Sciatic nerve (tissue), 2 donors: ENCODE measurements at regions not wholly inside any gene's neighbourhood (a gene's known extent, or its start where the extent isn't known, plus 50 kb on each side); places are given as distances from the start of the nearest gene placed in this dataset.
A peak's percentile ranks its signal among the peaks of the same experiment; 100 is the strongest.

Experiments
- ATAC-seq: fragments of 200-7000 bp; cut with Tn5 transposase; one replicate; pipeline ENCODE4 v1.9.1; 2020; ENCODE audit warnings: mild to moderate bottlenecking, moderate library complexity
- DNase-seq: peaks from one replicate; pipeline ENCODE4 v3.0.0-alpha.2; 2020; ENCODE audit warnings: low spot score
- intact Hi-C: fragments of 100-400 bp; cut with DNase I; formaldehyde crosslinking; loops from one replicate; pipeline ENCODE4 v1.14.2; 2022
- donor health status: DM: no; HTN: no; CAD: no.
- donor health status: DM: no; HTN: no; CAD: no.

DNA sequence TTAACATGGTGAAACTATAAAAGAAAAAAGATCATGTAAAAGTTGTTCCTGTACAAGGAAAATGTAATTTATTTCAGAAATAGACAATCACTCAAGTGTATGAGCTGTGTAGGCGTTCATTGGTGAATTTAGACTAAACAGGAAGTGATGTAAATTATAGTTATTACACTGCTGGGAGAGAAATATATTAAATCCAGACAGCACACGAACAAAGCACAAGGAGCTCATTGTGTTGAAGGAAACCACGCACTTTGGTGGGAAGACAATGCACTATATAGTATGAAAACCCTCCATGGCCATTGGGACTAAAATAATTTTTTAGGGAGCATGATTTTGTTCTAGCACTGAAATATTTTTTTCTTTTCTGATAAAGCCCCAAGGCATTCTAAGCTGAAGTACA lies 450.5 kb downstream of the KLF12 start:
- no peak for DNase-seq
- ATAC-seq: peak; percentile 58
- intact Hi-C loops: no loop called here

DNA sequence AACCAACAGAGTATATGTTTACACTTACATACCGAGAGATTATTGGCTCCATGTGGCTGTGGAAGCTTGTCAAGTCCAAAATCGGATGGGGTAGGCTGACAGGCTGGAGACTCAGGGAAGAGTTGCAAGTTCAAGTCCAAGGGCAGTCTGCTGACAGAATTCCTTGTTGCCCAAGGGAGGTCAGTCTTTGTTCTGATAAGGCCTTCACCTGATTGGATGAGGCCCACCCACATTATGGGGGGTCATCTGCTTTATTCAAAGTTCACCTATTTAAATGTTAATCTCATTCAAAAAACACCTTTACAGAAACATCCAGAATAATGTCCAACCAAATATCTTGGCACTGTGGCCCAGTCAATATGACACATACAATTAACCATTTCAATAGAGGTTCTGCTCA lies 452.4 kb downstream of the KLF12 start:
- intact Hi-C loops: no loop called here
- no peak for ATAC-seq

DNA sequence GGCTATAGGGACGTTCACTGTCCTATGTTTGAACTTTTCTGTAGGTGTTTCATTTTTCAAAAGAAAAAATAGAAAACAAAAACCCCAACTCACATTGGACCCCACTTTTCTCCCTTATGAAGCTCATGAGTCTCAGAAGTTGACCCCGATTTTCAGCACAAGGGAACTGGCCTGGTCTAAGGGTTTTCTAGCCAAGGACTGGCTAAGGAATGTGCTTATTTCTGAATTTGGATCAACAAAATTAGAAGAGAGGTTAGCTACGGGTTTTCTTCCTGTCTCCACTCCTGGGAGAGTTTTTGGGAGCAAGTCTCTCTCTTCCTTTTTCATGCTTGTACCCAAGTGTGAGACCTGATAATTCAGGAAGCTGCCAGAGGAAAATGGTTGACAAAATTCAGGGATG lies 453.2 kb downstream of the KLF12 start:
- intact Hi-C loops: no loop called here
- peak; percentile 51 for ATAC-seq
- DNase-seq: no peak

More for the DNA sequence above, 452.4 kb downstream of the KLF12 start:
- DNase-seq: no peak

DNA sequence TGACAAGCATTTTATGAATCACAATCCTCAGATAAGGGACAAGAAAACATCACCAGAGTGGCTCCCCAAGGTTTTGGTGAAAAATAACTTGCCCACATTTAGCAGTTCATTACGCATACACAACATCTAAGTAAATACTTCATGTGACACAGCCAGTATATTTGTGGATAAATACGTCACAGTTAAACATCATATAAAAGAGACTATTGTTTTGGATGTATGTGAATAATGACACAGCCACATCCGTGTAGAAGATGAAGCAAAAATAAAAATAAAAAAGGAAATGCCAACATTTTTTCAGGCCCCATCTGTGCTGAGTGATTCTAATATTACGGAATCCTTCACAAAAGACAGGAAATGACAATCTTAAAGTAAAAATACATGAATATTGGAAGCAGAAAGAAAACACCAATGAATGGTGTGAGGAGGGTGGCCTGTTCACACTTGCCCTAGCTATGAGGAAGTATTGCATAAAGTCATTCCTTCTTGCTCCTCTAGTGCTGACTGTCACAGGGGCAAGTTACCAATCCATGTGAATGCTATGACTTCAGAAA lies 457.1 kb downstream of the KLF12 start:
- DNase-seq (no peak), ATAC-seq (peak; percentile 46)
- intact Hi-C loops: no loop called here

DNA sequence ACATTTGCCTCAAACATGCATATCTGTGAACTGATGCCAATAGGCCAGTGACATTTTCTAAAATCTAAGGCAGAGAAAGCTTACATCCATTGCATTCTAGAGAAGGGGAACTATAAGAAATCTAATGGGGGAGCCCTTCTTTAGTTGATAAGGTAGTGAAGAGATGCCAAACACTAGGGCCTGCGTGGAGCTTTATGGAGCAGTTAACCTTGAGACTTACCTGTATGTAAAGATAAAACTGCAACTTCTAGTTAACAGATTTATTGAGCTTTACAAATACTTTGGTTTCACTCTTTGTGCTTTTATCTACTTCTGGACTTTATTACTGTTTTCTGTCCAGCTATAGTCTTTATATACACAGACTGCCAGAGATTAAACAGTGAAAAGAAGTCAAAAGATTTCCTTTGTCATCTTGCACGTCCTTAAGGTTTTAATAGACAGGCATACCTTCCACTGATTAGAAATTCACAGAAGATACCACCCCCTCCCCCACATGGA lies 457.6 kb downstream of the KLF12 start:
- intact Hi-C loops: no loop called here
- ATAC-seq (no peak), DNase-seq (no peak)

DNA sequence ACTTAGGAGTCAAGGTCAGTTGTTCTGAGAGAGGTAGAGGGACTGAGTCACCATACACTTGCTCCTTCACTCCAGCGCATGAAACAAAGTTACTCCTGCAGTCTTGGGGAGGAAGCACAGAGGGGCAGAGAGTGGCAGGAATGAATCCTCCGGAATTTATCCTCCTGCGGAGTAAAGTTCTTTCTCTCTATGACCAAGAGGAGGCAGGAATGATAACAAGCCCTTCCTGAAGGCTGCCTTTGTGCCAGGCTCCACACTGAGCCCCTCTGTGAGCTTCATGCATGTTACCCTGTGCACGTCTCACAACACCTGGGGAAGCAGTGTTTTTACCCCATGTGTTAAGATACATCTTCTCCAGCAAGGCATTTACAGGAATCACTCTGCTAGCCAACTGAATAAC lies 458.4 kb downstream of the KLF12 start:
- intact Hi-C loops: no loop called here
- ATAC-seq: no peak
- no peak for DNase-seq

DNA sequence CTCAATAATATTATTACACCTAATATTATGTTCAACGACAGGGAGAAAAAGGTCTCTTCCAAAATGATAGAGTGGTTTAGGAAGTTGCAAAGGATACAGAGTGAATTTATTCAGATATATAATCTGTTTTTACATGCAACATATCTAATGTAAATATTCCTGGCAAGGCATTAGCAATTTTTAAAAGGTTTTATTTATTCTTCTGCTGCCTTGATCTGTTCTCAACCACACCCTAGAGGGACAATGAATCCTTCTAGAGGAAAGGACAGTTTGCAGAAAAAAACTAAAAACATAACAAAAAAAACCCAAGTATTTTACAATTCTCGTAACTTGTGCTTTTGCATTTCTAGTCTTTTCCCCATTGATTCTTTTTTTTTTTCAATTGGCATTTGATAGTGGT lies 459.6 kb downstream of the KLF12 start:
- intact Hi-C loops: no loop called here
- no peak for ATAC-seq

DNA sequence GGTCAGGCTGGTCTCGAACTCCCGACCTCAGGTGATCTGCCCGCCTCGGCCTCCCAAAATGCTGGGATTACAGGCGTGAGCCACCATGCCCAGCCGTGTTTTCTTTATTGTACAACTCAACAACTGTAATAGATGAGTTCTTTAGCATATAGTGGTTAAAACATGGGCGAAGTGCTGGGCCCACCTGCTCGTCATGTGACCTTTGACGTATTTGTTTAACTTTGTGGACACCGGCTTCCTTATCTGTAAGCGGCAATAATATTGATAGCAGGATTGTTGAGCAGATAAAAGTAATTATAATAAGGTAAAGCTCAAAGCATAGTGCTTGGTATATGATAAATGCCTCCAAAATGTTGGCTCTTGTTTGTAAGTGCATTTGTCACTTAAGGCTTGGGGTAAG lies 460.3 kb downstream of the KLF12 start:
- intact Hi-C loops: no loop called here
- DNase-seq: no peak

More for the DNA sequence above, 459.6 kb downstream of the KLF12 start:
- no peak for DNase-seq

DNA sequence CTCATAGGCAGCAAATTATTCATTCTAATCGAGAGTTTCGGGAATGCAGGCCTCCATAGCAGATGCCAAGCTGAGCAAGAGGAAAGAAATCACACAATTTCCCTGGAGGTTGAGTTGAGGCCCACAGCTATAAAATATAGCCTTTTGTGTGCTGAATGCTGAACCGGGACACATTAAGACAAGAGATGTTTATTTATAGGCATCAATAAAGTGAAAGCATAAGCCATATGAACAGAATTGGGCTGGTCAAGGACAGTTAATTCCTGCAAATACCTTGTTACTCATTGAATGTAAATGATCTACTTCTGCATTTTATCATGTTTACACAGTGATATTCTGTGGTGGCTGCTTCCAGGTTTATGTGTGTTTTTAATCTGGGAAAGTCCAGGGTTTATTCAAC lies 461.7 kb downstream of the KLF12 start:
- intact Hi-C loops: no loop called here
- no peak for ATAC-seq
- no peak for DNase-seq

More for the DNA sequence above, 460.3 kb downstream of the KLF12 start:
- ATAC-seq: no peak

DNA sequence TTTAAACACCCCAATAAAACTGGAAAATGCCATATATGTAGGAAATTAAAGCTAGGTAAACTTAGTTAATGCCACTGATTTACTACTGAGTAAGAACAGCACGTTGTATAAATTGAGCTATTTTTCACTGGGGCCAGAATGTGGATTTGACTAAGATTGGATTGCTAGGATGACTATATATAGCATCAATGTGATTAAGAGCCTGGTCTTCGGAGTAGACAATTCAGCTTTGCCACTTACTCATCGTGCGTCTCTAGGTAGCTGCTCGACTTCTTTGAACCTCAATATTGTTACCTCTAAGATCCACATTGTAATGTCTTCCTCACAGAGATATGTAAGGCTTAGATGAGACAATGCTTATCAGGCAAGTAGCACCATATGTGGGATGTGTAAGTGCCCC lies 462.5 kb downstream of the KLF12 start:
- intact Hi-C loops: no loop called here
- no peak for DNase-seq
- no peak for ATAC-seq

DNA sequence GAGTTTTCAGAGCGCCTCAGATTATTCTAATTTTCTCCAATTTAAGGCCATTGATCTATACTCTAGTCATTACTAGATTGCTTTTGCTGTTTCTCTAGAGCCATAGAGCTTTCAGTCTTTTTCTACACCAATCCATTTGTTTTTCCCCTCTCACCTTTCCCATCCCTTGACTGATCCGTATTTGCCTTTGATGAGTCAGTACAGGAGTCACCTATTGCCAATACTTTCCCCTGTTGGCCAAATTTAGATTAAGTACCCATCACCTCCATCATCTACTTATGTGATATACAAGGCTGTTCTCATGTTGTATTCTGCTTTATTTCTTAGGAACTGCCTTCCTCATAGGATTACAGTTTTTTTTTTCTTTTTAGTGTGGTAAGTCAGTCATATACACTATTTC lies 463.2 kb downstream of the KLF12 start:
- intact Hi-C loops: no loop called here
- ATAC-seq (no peak), DNase-seq (no peak)

DNA sequence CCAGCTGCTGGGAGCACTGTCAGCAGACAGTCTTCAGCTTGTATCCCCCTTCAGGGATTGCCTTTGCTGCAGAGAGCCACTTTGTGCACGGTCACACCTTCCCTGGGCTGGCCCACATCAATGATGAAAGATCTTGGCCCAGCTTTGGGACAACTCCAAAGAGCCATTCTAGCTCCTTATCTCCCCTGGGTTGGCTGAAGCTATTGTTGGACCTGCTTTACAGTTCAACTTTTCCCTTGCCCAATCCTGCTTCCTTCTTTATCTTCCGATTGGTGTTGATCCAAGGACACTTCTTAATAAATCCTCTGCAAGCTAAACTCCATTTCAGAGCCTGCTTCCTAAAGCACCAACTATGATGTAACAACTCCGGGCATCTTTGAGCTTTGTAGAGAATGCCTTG lies 466.4 kb downstream of the KLF12 start:
- ATAC-seq (no peak), DNase-seq (no peak)
- intact Hi-C loops: no loop called here

DNA sequence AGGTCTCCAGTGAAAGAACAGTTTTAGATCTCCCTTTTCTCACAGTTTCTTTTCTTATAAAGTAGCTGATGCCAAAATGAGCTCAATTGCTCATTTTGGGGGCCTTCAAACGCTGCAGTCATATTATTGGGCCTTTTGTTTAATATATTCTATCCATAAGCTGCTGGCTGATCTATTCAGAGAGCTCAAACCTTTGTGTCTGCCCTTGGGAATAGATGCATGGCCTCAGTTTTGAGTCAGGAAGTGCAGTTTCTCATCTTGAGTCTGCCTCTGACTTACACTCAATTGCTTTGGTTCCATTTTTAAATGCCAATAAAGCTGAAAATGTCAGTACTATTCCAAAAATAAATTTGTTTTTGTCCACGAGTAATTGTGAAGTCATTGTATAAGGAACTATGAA lies 468.9 kb downstream of the KLF12 start:
- intact Hi-C loops: no loop called here
- no peak for DNase-seq
- no peak for ATAC-seq

DNA sequence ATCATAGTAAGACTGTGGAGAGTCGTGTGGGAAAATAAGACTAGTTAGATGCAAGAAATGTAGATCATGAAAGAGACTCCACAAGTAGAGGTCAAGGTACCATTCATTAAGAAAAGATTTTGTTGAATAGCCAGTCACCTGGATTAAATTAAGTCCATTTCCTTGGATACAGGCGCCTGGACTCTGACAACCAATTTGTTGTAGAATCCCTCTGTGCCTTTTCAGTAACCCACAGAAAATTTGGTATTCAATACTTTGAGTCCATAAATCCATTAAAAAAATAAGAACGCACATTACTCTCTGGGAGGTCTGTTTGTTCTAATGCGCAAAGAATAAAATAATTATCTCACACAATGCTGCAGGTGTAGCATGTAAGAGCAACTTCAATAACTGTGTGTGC lies 469.4 kb downstream of the KLF12 start:
- intact Hi-C loops: no loop called here
- DNase-seq: no peak
- ATAC-seq: no peak

DNA sequence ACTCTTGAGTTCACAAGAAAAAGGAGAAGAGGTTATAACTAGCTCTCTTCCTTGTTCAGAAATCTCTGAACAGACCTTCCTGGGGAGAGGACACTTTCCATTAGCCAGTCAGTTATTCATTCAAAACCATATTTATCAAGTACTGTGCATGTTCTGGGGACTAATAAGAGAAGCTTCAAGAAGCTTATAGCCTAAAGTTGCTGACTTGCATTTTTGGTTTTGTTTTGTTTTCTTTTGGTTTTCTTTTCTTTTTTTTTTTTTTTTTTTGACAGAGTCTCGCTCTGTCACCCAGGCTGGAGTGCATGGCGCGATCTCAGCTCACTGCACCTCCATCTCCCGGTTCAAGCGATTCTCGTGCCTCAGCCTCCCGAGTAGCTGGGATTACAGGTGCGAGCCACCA lies 471.4 kb downstream of the KLF12 start:
- intact Hi-C loops: no loop called here
- no peak for ATAC-seq

DNA sequence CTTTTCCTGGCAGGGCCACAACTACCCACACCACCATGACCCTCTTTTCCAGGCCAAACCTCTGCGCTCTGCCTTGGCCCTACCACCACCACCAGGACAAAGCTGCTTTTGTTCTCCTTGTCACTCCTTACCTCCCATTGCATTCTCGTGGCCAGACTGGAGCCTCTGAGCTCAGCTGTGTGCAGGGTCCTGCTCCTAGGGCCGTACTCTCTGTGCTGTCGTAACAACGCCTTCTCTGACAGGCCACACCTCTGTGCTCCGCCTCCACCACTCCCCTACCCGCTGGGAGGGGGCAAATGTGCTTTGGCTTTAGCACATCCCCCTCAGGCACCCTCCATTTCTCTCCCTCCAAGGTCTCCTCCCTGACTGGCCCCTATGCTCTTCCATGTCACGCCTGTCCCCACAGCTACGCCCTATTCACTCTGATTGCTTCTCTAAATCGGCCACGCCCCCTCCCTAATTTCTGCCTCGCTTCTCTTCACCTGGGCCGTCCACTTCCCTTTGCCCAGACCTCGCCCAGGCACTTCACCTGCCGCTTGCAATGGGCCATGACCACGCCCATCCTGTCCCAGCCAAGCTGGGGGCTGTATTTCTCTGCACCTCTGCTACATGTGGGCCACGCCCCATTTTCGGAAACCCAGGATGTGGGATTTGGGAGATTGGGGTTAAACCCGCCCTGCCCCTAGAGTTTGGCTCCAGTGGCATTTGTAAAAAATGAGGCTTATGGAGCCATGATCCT lies 472.3 kb downstream of the KLF12 start:
- no peak for ATAC-seq
- no peak for DNase-seq
- intact Hi-C loops: no loop called here

More for the DNA sequence above, 471.4 kb downstream of the KLF12 start:
- no peak for DNase-seq

DNA sequence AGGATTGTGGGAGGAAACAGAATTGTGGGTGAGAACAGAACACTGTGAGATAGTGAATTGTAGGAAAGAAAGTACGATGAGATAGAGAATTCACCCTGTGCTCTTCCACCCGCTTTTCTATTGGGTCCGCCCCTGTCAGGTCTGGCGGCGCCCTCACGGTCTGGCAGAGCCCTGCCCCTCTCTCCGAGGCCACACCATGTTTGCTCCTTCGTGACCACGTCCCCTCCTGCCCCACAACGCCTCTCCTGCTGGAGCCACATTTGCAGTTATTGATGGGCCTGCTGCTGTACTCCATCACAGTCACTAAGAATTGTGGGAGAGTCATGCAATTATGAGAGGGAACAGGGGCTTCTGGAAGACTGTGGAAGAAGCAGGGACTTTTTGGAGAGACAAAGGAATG lies 473.1 kb downstream of the KLF12 start:
- no peak for ATAC-seq
- no peak for DNase-seq
- intact Hi-C loops: no loop called here

DNA sequence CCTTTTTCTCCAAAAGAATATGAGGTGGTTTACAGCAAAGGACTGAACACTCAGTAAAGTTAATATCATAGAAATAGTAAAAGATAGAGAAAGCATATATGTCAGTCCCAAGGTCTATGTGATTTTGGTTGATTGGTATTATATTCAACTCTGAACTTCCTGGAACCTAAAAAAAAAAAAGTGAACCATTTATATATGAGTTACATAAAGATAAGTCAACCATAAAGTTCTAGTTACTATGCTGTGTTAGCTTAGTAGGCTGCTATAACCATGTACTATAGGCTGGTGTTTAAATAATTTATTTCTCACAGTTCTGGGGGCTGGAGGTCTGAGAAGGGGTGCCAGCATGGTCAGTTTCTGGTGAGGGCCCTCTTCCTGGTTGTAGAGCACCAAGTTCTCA lies 475.6 kb downstream of the KLF12 start:
- ATAC-seq (no peak), DNase-seq (no peak)
- intact Hi-C loops: no loop called here

DNA sequence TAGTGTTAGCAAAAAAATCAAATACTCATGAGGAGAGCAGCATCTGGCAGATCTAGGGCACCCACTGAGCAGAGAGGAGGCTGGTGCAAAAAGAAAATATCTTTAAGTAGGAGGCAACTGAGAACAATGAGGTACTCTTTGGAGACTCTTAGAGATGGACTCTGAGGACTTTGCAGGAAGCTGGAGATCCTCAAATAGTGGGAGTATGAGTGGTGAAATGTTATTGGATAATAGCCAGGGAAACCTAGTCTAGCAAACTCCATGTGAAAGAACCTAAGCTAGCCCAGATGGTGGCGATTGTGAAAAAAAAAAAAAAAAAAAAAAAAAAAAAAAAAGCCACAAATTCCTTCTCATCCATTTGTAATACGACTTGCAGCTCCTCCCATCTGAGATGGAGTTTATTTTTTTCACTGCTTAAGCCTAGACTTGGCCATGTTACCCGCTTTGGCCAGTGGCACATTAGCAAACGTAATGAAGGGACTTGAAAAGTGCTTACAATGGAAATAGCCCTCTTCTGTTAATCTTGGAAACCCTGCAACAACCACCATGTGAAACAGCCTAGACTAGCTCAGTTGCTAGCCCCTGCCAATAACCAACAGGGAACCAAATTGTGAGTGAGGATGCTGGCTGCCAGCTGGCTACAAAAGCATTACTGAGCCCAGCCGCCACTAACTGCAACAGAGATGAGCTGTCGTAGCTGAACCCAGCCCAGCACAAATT lies 476.2 kb downstream of the KLF12 start:
- DNase-seq (peak; percentile 64), ATAC-seq (peak; percentile 90)
- intact Hi-C loops: no loop called here

DNA sequence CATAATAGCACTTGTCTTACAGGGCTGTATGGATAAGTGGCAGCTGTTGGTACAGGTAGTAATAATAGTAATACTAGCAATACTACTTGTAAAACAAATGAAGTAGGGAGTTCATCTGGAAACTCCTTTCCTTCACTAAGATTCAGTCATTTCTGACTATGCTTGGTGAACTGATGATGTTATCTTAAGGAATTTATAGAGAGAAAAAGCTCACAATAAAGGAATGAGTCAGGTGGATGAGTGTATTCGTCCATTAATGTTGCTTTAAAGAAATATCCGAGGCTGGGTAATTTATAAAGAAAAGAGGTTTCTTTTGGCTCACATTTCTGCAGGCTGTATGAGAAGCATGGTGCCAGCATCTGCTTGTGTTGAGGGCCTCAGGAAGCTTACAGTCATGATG lies 477.3 kb downstream of the KLF12 start:
- intact Hi-C loops: no loop called here
- no peak for ATAC-seq
- no peak for DNase-seq
